ENCODE measurements at regions not wholly inside any gene's neighbourhood (a gene's known extent, or its start where the extent isn't known, plus 50 kb on each side); places are given as distances from the start of the nearest gene placed in this dataset.

- H3K36me3 ChIP-seq (ENCODE audit: control insufficient read depth in 2 of 2, insufficient read depth in 2 of 2, low read length in 2 of 2) = no peaks in the 10 kb centered on the region
- no peaks in the 10 kb centered on the region for H3K9me3 ChIP-seq (ENCODE audit: control insufficient read depth in 2 of 2, low read length in 2 of 2)
- no peaks in the 10 kb centered on the region for H3K4me1 ChIP-seq (ENCODE audit: control insufficient read depth in 2 of 2, insufficient read depth in 2 of 2, low read length in 2 of 2)
- no peak overlapping the region for H3K27ac ChIP-seq (ENCODE audit: low read depth in 2 of 2, low read length in 2 of 2)
- H3K9ac ChIP-seq (ENCODE audit: low read depth in 1 of 2, low read length in 2 of 2) = no peak overlapping the region
- H3K27me3 ChIP-seq (ENCODE audit: control insufficient read depth in 2 of 2, insufficient read depth in 2 of 2, low read length in 2 of 2) = no peaks in the 10 kb centered on the region
- no peak overlapping the region for H3K4me3 ChIP-seq (ENCODE audit: low read length in 2 of 2)
Observed at GRCh38 chr15:47945872-47946650, 174.7 kb upstream of the SLC24A5 start.

GRCh38 chr15:47949815-47950214 lies 171.0 kb upstream of the SLC24A5 start:
- Histone ChIP-seq H3K9ac (ENCODE audit: low read depth in 1 of 2, low read length in 2 of 2) (no peak overlapping the region), H3K4me3 (ENCODE audit: low read length in 2 of 2) (no peak overlapping the region), H3K9me3 (ENCODE audit: control insufficient read depth in 2 of 2, low read length in 2 of 2) (no peaks in the 10 kb centered on the region), H3K27me3 (ENCODE audit: control insufficient read depth in 2 of 2, insufficient read depth in 2 of 2, low read length in 2 of 2) (no peaks in the 10 kb centered on the region), H3K27ac (ENCODE audit: low read depth in 2 of 2, low read length in 2 of 2) (no peak overlapping the region), H3K4me1 (ENCODE audit: control insufficient read depth in 2 of 2, insufficient read depth in 2 of 2, low read length in 2 of 2) (no peaks in the 10 kb centered on the region), H3K36me3 (ENCODE audit: control insufficient read depth in 2 of 2, insufficient read depth in 2 of 2, low read length in 2 of 2) (no peaks in the 10 kb centered on the region)

- Histone ChIP-seq H3K9me3 (ENCODE audit: control insufficient read depth in 2 of 2, low read length in 2 of 2) (no peaks in the 10 kb centered on the region), H3K27me3 (ENCODE audit: control insufficient read depth in 2 of 2, insufficient read depth in 2 of 2, low read length in 2 of 2) (no peaks in the 10 kb centered on the region), H3K4me1 (ENCODE audit: control insufficient read depth in 2 of 2, insufficient read depth in 2 of 2, low read length in 2 of 2) (no peaks in the 10 kb centered on the region), H3K36me3 (ENCODE audit: control insufficient read depth in 2 of 2, insufficient read depth in 2 of 2, low read length in 2 of 2) (no peaks in the 10 kb centered on the region), H3K9ac (ENCODE audit: low read depth in 1 of 2, low read length in 2 of 2) (no peak overlapping the region), H3K27ac (ENCODE audit: low read depth in 2 of 2, low read length in 2 of 2) (no peak overlapping the region), H3K4me3 (ENCODE audit: low read length in 2 of 2) (no peak overlapping the region)
Observed at GRCh38 chr15:47950447-47950846, 170.3 kb upstream of the SLC24A5 start.

- Histone ChIP-seq H3K4me3 (ENCODE audit: low read length in 2 of 2) (no peak overlapping the region), H3K27ac (ENCODE audit: low read depth in 2 of 2, low read length in 2 of 2) (no peak overlapping the region), H3K9me3 (ENCODE audit: control insufficient read depth in 2 of 2, low read length in 2 of 2) (no peaks in the 10 kb centered on the region), H3K27me3 (ENCODE audit: control insufficient read depth in 2 of 2, insufficient read depth in 2 of 2, low read length in 2 of 2) (no peaks in the 10 kb centered on the region), H3K4me1 (ENCODE audit: control insufficient read depth in 2 of 2, insufficient read depth in 2 of 2, low read length in 2 of 2) (no peaks in the 10 kb centered on the region), H3K36me3 (ENCODE audit: control insufficient read depth in 2 of 2, insufficient read depth in 2 of 2, low read length in 2 of 2) (no peaks in the 10 kb centered on the region), H3K9ac (ENCODE audit: low read depth in 1 of 2, low read length in 2 of 2) (no peak overlapping the region)
Observed at GRCh38 chr15:47951781-47952180, 169.0 kb upstream of the SLC24A5 start.

- Histone ChIP-seq H3K9me3 (ENCODE audit: control insufficient read depth in 2 of 2, low read length in 2 of 2) (no peaks in the 10 kb centered on the region), H3K27me3 (ENCODE audit: control insufficient read depth in 2 of 2, insufficient read depth in 2 of 2, low read length in 2 of 2) (no peaks in the 10 kb centered on the region), H3K27ac (ENCODE audit: low read depth in 2 of 2, low read length in 2 of 2) (no peak overlapping the region), H3K9ac (ENCODE audit: low read depth in 1 of 2, low read length in 2 of 2) (no peak overlapping the region), H3K36me3 (ENCODE audit: control insufficient read depth in 2 of 2, insufficient read depth in 2 of 2, low read length in 2 of 2) (no peaks in the 10 kb centered on the region), H3K4me3 (ENCODE audit: low read length in 2 of 2) (no peak overlapping the region), H3K4me1 (ENCODE audit: control insufficient read depth in 2 of 2, insufficient read depth in 2 of 2, low read length in 2 of 2) (no peaks in the 10 kb centered on the region)
Observed at GRCh38 chr15:47954196-47954595, 166.6 kb upstream of the SLC24A5 start.

GRCh38 chr15:47955021-47955420 lies 165.8 kb upstream of the SLC24A5 start:
- H3K9ac ChIP-seq (ENCODE audit: low read depth in 1 of 2, low read length in 2 of 2) = no peak overlapping the region
- H3K4me3 ChIP-seq (ENCODE audit: low read length in 2 of 2) = no peak overlapping the region
- H3K4me1 ChIP-seq (ENCODE audit: control insufficient read depth in 2 of 2, insufficient read depth in 2 of 2, low read length in 2 of 2) = no peaks in the 10 kb centered on the region
- H3K27ac ChIP-seq (ENCODE audit: low read depth in 2 of 2, low read length in 2 of 2) = no peak overlapping the region
- no peaks in the 10 kb centered on the region for H3K36me3 ChIP-seq (ENCODE audit: control insufficient read depth in 2 of 2, insufficient read depth in 2 of 2, low read length in 2 of 2)
- H3K27me3 ChIP-seq (ENCODE audit: control insufficient read depth in 2 of 2, insufficient read depth in 2 of 2, low read length in 2 of 2) = no peaks in the 10 kb centered on the region
- no peaks in the 10 kb centered on the region for H3K9me3 ChIP-seq (ENCODE audit: control insufficient read depth in 2 of 2, low read length in 2 of 2)

GRCh38 chr15:47959617-47960413 lies 161.0 kb upstream of the SLC24A5 start:
- H3K4me3 ChIP-seq (ENCODE audit: low read length in 2 of 2) = no peak overlapping the region
- H3K9me3 ChIP-seq (ENCODE audit: control insufficient read depth in 2 of 2, low read length in 2 of 2) = no peaks in the 10 kb centered on the region
- H3K27ac ChIP-seq (ENCODE audit: low read depth in 2 of 2, low read length in 2 of 2) = no peak overlapping the region
- no peak overlapping the region for H3K9ac ChIP-seq (ENCODE audit: low read depth in 1 of 2, low read length in 2 of 2)
- H3K4me1 ChIP-seq (ENCODE audit: control insufficient read depth in 2 of 2, insufficient read depth in 2 of 2, low read length in 2 of 2) = no peaks in the 10 kb centered on the region
- H3K36me3 ChIP-seq (ENCODE audit: control insufficient read depth in 2 of 2, insufficient read depth in 2 of 2, low read length in 2 of 2) = no peaks in the 10 kb centered on the region
- no peaks in the 10 kb centered on the region for H3K27me3 ChIP-seq (ENCODE audit: control insufficient read depth in 2 of 2, insufficient read depth in 2 of 2, low read length in 2 of 2)

- Histone ChIP-seq H3K36me3 (ENCODE audit: control insufficient read depth in 2 of 2, insufficient read depth in 2 of 2, low read length in 2 of 2) (no peaks in the 10 kb centered on the region), H3K4me3 (ENCODE audit: low read length in 2 of 2) (peak overlapping the region in 1 of 2 donors; percentile 1), H3K9ac (ENCODE audit: low read depth in 1 of 2, low read length in 2 of 2) (no peak overlapping the region), H3K4me1 (ENCODE audit: control insufficient read depth in 2 of 2, insufficient read depth in 2 of 2, low read length in 2 of 2) (no peaks in the 10 kb centered on the region), H3K27ac (ENCODE audit: low read depth in 2 of 2, low read length in 2 of 2) (no peak overlapping the region), H3K9me3 (ENCODE audit: control insufficient read depth in 2 of 2, low read length in 2 of 2) (no peaks in the 10 kb centered on the region), H3K27me3 (ENCODE audit: control insufficient read depth in 2 of 2, insufficient read depth in 2 of 2, low read length in 2 of 2) (no peaks in the 10 kb centered on the region)
Observed at GRCh38 chr15:47961401-47962090, 159.2 kb upstream of the SLC24A5 start.

- no peaks in the 10 kb centered on the region for H3K27me3 ChIP-seq (ENCODE audit: control insufficient read depth in 2 of 2, insufficient read depth in 2 of 2, low read length in 2 of 2)
- no peaks in the 10 kb centered on the region for H3K36me3 ChIP-seq (ENCODE audit: control insufficient read depth in 2 of 2, insufficient read depth in 2 of 2, low read length in 2 of 2)
- H3K9ac ChIP-seq (ENCODE audit: low read depth in 1 of 2, low read length in 2 of 2) = no peak overlapping the region
- H3K4me3 ChIP-seq (ENCODE audit: low read length in 2 of 2) = no peak overlapping the region
- H3K27ac ChIP-seq (ENCODE audit: low read depth in 2 of 2, low read length in 2 of 2) = no peak overlapping the region
- H3K4me1 ChIP-seq (ENCODE audit: control insufficient read depth in 2 of 2, insufficient read depth in 2 of 2, low read length in 2 of 2) = no peaks in the 10 kb centered on the region
- H3K9me3 ChIP-seq (ENCODE audit: control insufficient read depth in 2 of 2, low read length in 2 of 2) = no peaks in the 10 kb centered on the region
Observed at GRCh38 chr15:47963265-47963664, 157.5 kb upstream of the SLC24A5 start.

- no peak overlapping the region for H3K9ac ChIP-seq (ENCODE audit: low read depth in 1 of 2, low read length in 2 of 2)
- no peaks in the 10 kb centered on the region for H3K36me3 ChIP-seq (ENCODE audit: control insufficient read depth in 2 of 2, insufficient read depth in 2 of 2, low read length in 2 of 2)
- no peak overlapping the region for H3K4me3 ChIP-seq (ENCODE audit: low read length in 2 of 2)
- no peaks in the 10 kb centered on the region for H3K9me3 ChIP-seq (ENCODE audit: control insufficient read depth in 2 of 2, low read length in 2 of 2)
- H3K27ac ChIP-seq (ENCODE audit: low read depth in 2 of 2, low read length in 2 of 2) = no peak overlapping the region
- H3K27me3 ChIP-seq (ENCODE audit: control insufficient read depth in 2 of 2, insufficient read depth in 2 of 2, low read length in 2 of 2) = no peaks in the 10 kb centered on the region
- H3K4me1 ChIP-seq (ENCODE audit: control insufficient read depth in 2 of 2, insufficient read depth in 2 of 2, low read length in 2 of 2) = no peaks in the 10 kb centered on the region
Observed at GRCh38 chr15:47964229-47964628, 156.6 kb upstream of the SLC24A5 start.
